ENCODE measurements at regions not wholly inside any gene's neighbourhood (a gene's known extent, or its start where the extent isn't known, plus 50 kb on each side); places are given as distances from the start of the nearest gene placed in this dataset.

DNA sequence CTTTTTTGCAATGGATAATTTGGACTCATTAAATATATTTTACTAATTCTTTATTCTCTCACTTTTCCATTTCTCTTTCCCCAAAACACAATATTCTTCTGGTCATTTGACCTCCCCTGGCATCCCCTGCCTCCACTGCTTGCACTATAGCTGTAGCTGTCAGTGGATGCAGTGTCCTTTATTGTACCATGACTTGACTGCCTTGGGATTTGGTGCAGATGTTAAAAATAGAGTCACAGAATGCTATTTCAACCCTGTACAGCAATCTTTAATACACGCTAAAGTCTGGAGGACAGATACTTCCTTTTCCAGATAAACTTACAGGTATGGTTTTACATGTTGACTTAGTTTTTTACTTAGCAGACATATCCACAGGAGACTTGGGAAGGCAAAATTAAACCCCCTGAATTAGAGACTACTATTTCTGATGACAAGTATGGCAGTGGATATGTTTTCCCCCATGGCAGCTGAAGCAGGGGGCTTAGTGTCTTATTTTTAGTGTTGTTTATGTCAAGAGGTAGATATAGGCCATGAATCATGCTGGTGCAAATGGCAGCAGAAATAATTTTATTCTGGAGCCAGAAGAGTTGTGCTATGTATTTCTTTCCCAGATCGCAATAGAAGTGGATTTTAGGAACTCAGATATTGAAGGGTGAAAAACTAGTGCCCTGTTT is 461.4 kb downstream of the NAF1 start:
- Histone ChIP-seq H3K27ac (ENCODE audit: poor library complexity, severe bottlenecking) (no peak overlapping the region), H3K4me1 (ENCODE audit: insufficient read depth, poor library complexity, severe bottlenecking) (no peaks in the 10 kb centered on the region), H3K36me3 (ENCODE audit: low read depth) (no peaks in the 10 kb centered on the region), H3K4me3 (ENCODE audit: severe bottlenecking) (no peak overlapping the region), H3K27me3 (ENCODE audit: insufficient read depth, poor library complexity, severe bottlenecking) (no peaks in the 10 kb centered on the region), H3K9me3 (ENCODE audit: severe bottlenecking) (no peaks in the 10 kb centered on the region)
- ATAC-seq (ENCODE audit: low read depth), result no peak
- TF ChIP-seq, protein P1, sequence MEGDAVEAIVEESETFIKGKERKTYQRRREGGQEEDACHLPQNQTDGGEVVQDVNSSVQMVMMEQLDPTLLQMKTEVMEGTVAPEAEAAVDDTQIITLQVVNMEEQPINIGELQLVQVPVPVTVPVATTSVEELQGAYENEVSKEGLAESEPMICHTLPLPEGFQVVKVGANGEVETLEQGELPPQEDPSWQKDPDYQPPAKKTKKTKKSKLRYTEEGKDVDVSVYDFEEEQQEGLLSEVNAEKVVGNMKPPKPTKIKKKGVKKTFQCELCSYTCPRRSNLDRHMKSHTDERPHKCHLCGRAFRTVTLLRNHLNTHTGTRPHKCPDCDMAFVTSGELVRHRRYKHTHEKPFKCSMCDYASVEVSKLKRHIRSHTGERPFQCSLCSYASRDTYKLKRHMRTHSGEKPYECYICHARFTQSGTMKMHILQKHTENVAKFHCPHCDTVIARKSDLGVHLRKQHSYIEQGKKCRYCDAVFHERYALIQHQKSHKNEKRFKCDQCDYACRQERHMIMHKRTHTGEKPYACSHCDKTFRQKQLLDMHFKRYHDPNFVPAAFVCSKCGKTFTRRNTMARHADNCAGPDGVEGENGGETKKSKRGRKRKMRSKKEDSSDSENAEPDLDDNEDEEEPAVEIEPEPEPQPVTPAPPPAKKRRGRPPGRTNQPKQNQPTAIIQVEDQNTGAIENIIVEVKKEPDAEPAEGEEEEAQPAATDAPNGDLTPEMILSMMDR (IDR thresholded peaks at IDR 0.05; ENCODE audit: poor library complexity, severe bottlenecking), result no peak
- no peak for DNase-seq (ENCODE audit: low spot score)

DNA sequence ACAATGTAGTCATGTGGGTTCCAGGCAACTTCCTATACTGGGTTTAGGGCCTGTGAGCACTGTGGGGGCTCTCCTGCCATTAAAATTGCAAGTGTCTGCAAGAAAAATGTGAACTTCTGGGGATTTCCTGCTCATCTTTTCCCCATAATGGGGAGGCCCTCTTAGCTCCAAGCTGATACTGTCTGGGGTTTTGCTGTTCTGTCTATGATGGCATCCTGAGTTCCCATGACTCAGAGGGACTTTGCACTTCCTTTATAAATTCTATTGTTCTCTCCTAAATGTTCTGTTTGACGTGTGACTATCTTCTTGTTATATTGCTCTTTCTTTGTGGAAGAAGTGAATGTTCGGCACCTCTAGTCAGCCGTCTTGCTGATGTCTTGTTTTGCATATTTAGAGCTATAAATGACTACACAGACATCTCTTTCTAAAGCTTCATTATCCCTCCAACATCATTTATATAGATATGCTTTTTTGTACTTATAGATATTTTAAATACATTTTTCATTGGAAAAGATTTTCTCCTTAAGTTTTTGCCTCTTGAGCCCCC is 465.8 kb downstream of the NAF1 start:
- TF ChIP-seq, protein P1 (IDR thresholded peaks at IDR 0.05; ENCODE audit: poor library complexity, severe bottlenecking), result no peak
- ATAC-seq (ENCODE audit: low read depth) (no peak), DNase-seq (ENCODE audit: low spot score) (no peak)
- Histone ChIP-seq H3K4me3 (ENCODE audit: severe bottlenecking) (no peak overlapping the region), H3K27ac (ENCODE audit: poor library complexity, severe bottlenecking) (no peak overlapping the region), H3K36me3 (ENCODE audit: low read depth) (no peaks in the 10 kb centered on the region), H3K9me3 (ENCODE audit: severe bottlenecking) (no peaks in the 10 kb centered on the region), H3K27me3 (ENCODE audit: insufficient read depth, poor library complexity, severe bottlenecking) (no peaks in the 10 kb centered on the region), H3K4me1 (ENCODE audit: insufficient read depth, poor library complexity, severe bottlenecking) (no peaks in the 10 kb centered on the region)

DNA sequence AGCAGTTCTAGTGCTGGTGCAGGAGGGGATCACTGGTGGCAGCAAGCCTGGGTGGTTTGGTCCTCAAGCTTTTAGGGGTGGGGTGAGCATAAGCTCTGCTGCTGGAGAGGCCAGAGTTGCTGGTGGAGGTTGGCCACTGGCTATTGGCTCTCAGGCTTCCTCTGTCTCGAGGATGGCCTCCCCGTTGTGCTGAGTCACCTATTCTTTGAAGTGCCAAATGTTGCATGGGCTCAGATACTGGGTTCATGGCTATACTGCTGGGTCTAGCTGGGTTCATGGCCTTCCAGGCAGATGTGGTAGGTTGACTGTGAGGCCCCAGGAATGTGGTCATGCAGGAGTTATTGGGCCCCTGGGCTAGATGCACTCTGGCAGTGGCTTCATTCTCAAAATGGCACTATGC is 466.3 kb downstream of the NAF1 start:
- Histone ChIP-seq H3K27me3 (ENCODE audit: insufficient read depth, poor library complexity, severe bottlenecking) (no peaks in the 10 kb centered on the region), H3K4me1 (ENCODE audit: insufficient read depth, poor library complexity, severe bottlenecking) (no peaks in the 10 kb centered on the region), H3K9me3 (ENCODE audit: severe bottlenecking) (no peaks in the 10 kb centered on the region), H3K4me3 (ENCODE audit: severe bottlenecking) (no peak overlapping the region), H3K27ac (ENCODE audit: poor library complexity, severe bottlenecking) (no peak overlapping the region), H3K36me3 (ENCODE audit: low read depth) (no peaks in the 10 kb centered on the region)
- ATAC-seq (ENCODE audit: low read depth), result no peak
- DNase-seq (ENCODE audit: low spot score), result no peak
- TF ChIP-seq, protein P1 (IDR thresholded peaks at IDR 0.05; ENCODE audit: poor library complexity, severe bottlenecking), result no peak

DNA sequence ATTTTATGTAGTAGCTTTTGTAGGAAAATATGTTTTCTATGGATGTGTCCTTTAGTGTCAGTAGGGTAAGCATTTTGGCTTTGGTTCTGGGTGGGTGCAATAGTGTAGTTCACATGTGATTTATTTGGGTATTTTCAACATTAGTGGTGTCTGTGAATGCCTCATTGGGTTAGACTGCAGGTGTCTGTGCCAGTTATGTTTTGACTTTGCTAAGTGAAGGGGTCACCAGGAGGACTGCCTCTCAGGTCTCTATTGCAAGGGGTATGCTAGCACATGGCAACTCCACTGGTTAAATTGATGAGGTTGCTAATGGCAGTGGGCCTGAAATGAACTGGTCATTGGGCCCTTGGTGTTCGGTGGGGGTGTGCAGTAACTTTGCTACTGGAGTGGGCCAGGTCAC is 467.1 kb downstream of the NAF1 start:
- no peaks in the 10 kb centered on the region for H3K27me3 ChIP-seq (ENCODE audit: insufficient read depth, poor library complexity, severe bottlenecking)
- H3K4me3 ChIP-seq (ENCODE audit: severe bottlenecking), result no peak overlapping the region
- no peak for ATAC-seq (ENCODE audit: low read depth)
- no peak for DNase-seq (ENCODE audit: low spot score)
- H3K9me3 ChIP-seq (ENCODE audit: severe bottlenecking), result no peaks in the 10 kb centered on the region
- no peaks in the 10 kb centered on the region for H3K36me3 ChIP-seq (ENCODE audit: low read depth)
- no peak overlapping the region for H3K27ac ChIP-seq (ENCODE audit: poor library complexity, severe bottlenecking)
- H3K4me1 ChIP-seq (ENCODE audit: insufficient read depth, poor library complexity, severe bottlenecking), result no peaks in the 10 kb centered on the region
- TF ChIP-seq, protein P1 (IDR thresholded peaks at IDR 0.05; ENCODE audit: poor library complexity, severe bottlenecking), result no peak

DNA sequence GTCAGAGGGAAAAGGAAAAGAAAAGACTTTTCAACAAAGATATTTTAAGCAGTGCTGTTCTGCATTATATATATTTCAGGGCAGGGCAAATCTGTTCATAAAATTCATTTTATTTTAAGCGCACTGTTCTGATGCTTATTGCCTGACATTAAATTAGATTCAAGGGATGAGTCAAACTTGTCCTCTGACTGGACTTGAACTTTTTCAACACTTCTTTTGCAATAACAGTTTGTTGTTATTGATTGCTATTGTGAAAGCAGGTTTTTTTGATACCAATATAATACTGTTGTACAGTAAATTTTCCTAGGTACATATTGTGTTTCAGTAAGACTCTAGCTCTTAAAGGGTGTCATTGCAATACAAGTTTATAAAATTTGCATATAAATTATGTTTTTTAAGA is 481.3 kb downstream of the NAF1 start:
- Histone ChIP-seq H3K9me3 (ENCODE audit: severe bottlenecking) (no peaks in the 10 kb centered on the region), H3K27me3 (ENCODE audit: insufficient read depth, poor library complexity, severe bottlenecking) (no peaks in the 10 kb centered on the region), H3K4me3 (ENCODE audit: severe bottlenecking) (no peak overlapping the region), H3K27ac (ENCODE audit: poor library complexity, severe bottlenecking) (no peak overlapping the region), H3K4me1 (ENCODE audit: insufficient read depth, poor library complexity, severe bottlenecking) (peaks cover 4% of the 10 kb centered on the region), H3K36me3 (ENCODE audit: low read depth) (no peaks in the 10 kb centered on the region)
- no peak for ATAC-seq (ENCODE audit: low read depth)
- TF ChIP-seq, protein P1 (IDR thresholded peaks at IDR 0.05; ENCODE audit: poor library complexity, severe bottlenecking), result no peak
- DNase-seq (ENCODE audit: low spot score), result no peak

All from RWPE2 (cell line).